PFSK-1 (cell line): ENCODE measurements at regions not wholly inside any gene's neighbourhood (a gene's known extent, or its start where the extent isn't known, plus 50 kb on each side); places are given as distances from the start of the nearest gene placed in this dataset.

Experiments
- FOXP2 ChIP-seq: optimal IDR thresholded peaks from 2 replicates; pipeline ENCODE3; 2011; ENCODE audit warnings: borderline replicate concordance, control low read depth, inconsistent platforms; ENCODE audit not compliant: insufficient read depth; ENCODE audit errors: extremely low read length, extremely low read depth
- POLR2AphosphoS5 ChIP-seq: IDR thresholded peaks from 2 replicates; pipeline ENCODE4 v1.6.1; 2012; ENCODE audit warnings: low read depth, mild to moderate bottlenecking, control low read depth, low read length, moderate library complexity
- REST ChIP-seq, 2 experiments: IDR thresholded peaks; 2 replicates each; pipeline versions ENCODE4 v1.6.1 to v1.8.0; 2011 to 2012; ENCODE audit warnings: low read depth in 2 of 2, low read length in 2 of 2, control low read depth in 1 of 2, inconsistent platforms in 1 of 2, mild to moderate bottlenecking in 1 of 2, moderate library complexity in 1 of 2; ENCODE audit not compliant: insufficient read depth in 1 of 2
- SIN3A ChIP-seq: IDR thresholded peaks from 2 replicates; pipeline ENCODE4 v1.6.1; 2012; ENCODE audit warnings: mild to moderate bottlenecking, low read length, moderate library complexity, borderline replicate concordance; ENCODE audit not compliant: insufficient read depth
- TAF1 ChIP-seq: IDR thresholded peaks from 2 replicates; pipeline ENCODE4 v1.6.1; 2012; ENCODE audit warnings: low read length, control low read depth, borderline replicate concordance; ENCODE audit not compliant: insufficient read depth

DNA sequence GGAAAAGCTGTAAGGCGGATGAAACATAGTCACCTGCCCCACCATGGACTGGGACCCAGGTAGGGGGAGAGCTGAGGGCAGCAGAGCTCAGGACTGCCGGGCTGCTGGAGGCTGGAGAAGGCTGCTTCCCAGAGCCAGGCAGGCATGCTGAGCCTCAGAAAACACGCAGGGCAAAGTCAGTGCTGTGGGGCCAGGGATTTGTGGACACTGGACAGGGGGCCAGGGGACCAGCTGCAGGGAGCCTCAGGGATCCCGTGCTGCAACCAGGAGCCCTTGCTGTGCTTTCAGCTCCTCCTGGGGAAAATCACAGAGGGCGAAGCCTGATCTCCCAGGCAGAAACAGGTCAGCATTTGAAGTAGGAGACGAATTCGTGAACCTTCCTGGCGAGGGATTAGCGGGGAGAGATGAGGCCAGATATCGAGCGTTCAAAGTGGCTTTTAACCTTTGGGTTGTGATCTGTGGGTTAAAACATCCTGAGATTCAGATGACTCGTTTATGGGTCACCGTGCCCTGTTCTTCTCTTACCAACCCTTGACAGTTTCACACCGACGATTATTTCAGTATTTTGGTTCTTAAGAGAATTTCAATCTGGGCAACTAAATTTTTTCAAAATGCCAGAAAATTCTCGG is 85.6 kb upstream of the SHH start:
- no peak for TF ChIP-seq TAF1
- TF ChIP-seq SIN3A: no peak
- no peak for TF ChIP-seq REST (IDR thresholded peaks at IDR 0.05; ENCODE audit: insufficient read depth in 1 of 2, low read depth in 2 of 2, low read length in 2 of 2)
- no peak for TF ChIP-seq FOXP2
- TF ChIP-seq POLR2AphosphoS5: no peak
